ENCODE measurements at regions not wholly inside any gene's neighbourhood (a gene's known extent, or its start where the extent isn't known, plus 50 kb on each side); places are given as distances from the start of the nearest gene placed in this dataset.
"Not testable (repeated sequence)": the region's sequence is repeated elsewhere in the genome, so short reads cannot be mapped to it uniquely, and the experiment has no call there.

DNA sequence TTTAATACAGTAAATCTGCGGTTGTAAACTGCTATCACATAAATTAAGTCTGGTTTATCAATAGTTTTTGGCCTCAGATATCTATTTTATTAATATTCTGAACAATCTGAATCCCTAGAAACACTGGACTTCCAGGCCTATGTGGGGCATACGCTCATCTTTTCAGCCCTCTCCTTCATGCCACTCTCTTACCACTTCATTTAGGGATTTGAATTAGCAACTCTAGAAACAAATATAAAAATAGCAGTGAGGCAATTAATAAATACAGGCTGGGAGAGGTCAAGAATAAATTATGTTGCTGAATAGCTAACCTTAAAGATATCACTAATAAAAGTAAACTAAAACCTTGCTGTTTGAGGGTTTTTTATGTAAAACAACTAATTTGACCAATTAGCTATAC is 480.3 kb upstream of the CD180 start:
- no peak for DNase-seq

DNA sequence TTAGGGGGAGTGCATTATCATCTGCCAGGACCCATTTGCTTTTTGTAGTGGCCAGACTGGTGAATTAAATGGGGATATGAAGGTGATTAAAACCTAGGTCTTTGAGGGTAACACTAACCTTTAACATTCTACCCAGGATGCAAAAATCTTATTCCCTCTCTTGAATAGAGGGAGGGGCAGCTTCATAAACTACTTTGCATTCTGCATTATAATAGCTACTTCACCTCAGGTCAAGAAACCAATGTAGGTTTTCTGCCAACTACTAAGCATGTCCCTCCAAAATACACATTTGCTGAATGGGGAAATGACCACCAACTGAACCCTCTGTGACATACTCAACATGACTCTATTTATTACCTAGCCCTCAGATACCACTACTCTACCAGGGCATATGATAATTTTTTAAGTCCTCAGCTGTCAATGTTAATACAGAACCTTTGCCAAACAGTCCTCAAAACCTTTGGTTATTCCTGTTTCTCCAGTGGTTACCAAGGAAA is 477.6 kb upstream of the CD180 start:
- DNase-seq = no peak

DNA sequence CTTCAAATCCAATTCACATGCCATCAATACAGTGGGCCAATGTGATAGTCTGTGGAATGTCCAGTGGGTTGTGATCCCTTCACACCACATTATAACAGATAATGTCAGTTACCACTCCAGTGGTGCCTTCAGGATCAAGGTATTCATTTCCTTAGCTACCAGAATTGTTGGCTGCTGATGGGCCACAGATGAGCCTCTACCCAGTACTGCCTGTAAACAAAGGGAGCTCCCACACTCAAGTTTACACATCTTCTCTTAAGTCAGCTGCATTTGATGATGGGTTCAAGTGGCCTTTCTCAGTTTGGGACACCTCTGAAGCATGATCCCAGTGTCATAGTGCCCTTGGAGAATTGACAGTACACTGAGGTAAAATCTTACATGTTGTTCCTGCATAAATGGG is 477.0 kb upstream of the CD180 start:
- DNase-seq = no peak

DNA sequence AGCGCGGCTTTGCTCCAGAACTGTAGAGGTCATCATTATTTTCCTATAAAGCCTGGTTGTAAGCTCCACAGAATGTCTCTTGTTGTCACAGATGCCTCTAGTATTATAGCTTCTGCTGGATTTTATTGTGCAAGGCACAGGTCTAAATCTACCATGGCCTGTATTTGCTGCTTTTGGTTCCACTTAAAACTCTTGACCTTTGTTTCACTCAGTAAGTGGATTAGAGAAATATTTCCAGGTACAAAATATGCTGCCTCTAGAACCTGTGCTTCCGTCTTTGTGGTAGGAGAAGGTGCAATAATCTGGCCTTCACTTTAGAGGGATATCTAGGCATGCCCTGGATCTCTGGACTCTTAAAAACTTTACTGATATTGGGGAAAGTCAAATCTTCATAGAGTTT is 476.6 kb upstream of the CD180 start:
- DNase-seq = no peak

DNA sequence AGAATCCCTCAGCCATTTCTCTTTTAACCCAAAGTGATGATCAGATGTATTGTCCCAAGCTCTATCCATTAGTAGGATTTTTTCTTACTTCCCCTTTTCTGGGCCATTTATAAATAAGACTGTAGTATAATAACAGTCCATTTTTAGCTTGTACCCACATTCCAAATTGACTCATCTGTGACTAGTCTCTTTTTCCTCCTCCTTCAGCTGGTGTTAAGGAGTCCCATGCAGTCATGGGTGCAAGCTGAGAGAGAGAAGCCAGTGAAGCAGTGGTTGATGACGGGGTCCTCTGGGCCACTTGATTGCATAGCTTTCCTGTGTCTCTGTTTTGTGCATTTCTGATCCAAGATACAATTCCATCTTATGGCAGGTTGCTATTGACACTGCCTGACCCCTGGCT is 476.0 kb upstream of the CD180 start:
- DNase-seq = no peak

DNA sequence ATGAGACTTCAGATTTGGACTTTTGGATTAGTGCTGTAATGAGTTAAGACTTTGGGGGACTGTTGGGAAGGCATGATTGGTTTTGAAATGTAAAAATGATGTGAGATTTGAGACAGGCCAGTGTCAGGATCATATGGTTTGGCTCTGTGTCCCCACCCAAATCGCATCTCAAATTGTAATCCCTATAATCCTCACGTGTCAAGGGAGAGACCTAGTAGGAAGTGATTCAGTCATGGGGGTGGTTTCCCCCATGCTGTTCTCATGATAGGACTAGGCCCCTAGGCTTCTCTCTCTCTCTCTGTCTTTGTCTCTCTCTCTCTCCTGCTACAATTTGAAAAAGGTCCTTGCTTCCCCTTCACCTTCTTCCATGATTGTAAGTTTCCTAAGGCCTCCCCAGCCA is 473.3 kb upstream of the CD180 start:
- DNase-seq = no peak

DNA sequence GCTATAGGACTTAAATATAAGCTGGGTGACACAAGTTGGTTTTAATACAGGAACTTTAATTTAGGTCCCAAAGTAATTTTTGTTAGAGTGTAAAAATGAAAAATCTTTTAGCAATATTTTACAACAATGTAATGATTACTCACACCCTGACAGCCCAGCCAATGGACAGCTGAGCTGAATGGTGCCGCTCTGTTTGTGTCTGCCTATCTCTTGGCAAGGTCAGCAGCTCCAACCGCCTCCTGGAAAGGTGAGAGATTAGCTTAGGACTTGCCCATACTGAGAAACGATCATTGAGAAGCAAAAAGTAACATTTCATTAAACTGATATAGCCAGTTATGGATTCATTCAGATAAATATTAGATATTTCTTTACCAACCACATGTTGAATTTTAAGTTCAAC is 463.6 kb upstream of the CD180 start:
- DNase-seq = no peak

DNA sequence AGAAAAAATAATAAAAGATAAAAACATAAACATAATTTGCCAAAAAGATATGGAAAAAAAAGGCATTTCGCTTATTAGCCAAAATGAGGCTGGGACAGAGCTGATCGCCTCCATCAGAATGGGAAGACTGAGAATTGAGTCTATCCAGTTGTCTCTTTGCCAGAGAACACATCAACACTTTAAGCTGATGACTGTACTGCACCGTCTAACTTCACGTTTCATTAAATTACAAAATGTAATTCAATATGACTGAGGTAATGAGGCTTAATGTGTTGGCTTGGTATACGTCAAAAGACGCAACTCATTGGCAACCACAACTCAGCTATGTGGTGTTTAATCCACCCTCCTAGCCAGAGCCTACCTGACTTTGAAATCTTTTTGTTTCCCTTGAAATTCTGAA is 462.7 kb upstream of the CD180 start:
- no peak for DNase-seq

DNA sequence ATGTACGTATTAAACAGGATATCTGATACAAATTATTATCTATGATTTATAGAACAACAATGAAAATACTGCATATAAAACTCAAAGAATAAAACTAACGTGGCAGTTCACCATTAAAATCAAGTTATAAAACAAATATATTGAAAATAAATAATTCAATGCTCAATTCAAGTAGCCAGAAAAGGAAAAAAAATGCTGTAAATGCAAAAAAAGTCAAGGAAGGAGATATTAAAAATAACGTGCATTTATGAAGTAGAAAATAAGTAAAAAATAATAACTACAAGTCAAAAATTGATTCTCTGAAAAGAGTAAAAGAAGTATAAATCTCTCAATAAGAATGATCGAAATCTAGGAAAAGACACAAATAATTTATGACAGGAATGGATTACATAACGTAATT is 460.5 kb upstream of the CD180 start:
- no peak for DNase-seq

DNA sequence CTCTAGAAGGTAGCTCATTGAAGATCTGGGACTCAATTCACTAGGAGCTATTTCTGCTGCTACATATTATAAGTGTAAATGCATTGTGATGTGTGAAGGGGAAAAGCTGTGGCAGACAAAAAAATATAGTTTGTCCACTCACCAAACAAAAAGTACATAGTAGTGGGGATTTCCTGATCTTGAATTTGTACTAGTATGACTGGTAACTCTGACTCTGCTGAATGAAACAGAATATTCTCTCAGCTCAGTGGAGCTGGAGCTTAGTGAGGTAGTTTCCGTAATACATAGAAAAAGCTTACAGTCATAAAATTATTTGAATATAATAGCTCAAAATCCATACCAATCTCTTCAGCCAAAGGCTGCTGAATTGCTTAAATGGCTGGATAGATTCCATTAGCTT is 455.6 kb upstream of the CD180 start:
- no peak for DNase-seq

DNA sequence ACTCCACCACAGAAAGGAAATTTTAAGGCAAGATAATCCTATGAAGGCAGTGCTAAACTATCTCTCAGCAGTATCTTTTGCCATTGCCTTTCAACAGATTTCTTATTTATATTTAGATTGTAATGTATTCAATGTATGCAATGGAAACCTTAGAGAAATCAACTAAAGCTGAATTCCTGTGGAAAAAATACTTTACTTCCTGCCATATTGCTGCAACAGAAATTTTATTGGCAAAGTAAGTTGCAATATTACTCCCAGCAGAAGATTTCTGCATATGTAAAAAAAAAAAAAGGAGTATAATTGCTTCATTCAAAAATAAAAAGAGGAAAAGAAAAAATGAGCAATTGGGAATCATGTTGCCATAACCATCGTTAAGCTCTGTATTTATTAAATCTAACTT is 454.6 kb upstream of the CD180 start:
- DNase-seq = no peak

DNA sequence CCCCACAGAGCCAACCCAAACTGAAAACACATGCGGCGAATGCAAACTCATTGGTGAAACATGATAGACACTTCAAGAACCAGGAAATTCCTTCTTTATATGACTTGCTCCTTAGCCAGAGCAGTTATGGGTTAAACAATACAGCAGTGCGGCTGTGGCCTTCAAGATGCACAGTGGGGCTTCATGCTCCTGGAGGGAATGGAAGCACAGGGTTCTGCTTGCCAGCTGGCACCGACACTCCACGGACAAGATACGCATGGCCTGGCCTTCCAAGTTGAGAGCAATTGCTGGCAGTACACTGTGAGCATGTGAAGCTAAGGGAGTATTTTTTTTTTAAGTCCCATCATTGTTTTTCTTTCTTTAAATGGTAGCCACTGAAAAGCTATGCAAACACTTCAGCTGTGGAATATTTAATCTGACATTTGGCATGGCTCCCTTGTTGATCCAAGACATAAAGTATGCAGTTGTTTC is 451.6 kb upstream of the CD180 start:
- DNase-seq = no peak

DNA sequence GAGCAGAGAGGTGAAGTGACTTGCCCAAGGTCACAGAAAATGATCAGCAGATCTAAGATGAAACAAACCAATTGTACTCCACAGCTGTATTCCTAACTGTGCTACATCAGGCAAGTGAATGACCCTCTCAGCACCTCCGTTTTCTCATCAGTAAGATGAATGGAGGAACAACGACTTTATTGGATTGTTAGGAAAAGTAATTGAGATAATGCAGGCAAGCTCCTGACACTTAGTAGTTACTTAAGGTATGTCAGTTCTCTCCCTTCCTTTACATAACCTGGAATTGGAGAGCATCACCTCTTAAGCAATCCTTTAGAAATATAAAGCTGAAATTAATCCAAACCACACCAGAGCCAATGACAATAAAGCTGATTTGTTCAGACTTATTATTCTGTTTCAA is 451.2 kb upstream of the CD180 start:
- DNase-seq = no peak

DNA sequence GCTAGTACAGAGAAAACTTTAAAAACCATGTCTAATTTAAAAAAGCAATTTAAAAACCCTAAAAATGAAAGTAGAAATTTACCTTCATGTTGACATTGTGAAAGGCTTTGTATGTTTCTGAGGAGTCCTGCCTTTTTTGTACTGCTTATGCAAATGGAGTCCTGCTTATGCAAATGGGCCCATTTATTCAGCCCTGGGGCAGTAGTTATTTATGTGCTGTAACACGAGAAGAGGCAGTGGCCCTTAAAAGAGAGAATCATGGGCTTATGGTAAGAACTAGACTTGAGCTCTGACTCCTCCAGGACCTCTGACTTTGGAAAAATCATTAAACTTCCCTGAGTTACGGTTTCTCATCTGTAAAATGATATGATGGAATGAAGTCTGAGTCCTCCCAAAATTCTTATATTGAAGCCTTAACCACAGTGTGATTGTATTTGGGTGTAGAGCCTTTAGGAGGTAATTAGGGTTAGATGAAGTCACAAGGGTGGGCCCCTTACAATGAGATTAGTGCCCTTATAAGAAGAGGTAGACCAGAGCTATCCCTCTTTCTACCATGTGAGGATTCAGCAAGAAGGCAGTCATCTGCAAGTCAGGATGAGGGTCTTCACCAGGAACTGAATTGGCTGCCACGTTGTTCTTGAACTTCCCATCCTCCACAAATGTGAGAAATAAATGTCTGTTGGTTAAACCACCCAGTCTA is 447.8 kb upstream of the CD180 start:
- DNase-seq = no peak

DNA sequence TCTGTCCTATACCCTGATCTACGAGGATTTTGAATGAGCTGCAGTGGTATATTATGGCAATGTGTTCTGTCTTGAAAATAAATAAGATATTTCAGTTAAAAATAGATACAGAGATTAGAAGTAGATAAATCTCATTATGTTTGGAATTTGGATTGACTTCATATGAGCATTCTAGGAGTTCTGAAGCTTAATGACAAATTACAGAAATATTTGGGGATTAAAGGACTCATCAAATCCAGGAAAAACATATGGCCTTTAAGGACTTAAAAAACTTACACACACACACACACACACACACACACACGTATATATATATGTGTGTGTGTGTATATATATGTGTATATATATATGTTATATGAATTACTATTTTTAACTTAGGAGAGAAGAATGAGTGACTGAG is 446.9 kb upstream of the CD180 start:
- no peak for DNase-seq

DNA sequence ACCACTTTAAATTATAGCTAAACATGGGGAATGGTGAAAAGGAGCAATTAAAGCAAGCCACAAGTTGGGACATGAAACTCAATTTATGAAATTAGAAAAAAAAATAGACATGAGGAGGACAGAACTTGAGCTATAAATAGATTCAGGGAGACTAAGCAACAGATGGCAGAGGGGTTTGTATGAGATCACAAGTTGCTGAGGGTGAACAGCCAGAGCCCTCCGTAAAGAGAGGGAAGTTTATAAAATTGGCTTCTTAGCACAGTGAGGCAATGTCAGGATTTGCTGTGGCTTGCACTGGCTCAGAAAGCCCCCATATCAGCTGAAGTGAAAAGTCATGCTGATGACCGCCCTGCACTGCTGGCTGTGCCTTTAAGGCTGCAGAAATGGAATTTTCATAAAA is 443.4 kb upstream of the CD180 start:
- DNase-seq = no peak

DNA sequence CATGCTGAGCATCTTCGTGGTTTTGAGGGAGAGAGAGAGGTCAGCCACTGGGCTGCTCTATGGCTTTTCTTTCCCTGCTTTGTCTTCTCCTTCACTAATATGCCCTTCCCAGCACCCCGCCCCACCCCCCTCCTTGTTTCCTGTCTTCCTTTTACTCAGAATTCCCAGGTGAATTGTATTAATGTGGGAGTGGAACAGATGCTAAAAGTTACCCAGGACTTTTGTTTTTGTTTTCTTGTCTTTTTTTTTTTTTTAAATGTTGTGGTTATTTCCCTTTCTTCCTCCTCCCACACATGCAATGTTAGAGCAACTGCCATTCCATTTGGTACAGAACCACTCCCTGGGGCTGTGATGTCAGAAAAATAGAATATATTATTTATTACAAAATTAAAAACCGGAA is 442.7 kb upstream of the CD180 start:
- DNase-seq = no peak

DNA sequence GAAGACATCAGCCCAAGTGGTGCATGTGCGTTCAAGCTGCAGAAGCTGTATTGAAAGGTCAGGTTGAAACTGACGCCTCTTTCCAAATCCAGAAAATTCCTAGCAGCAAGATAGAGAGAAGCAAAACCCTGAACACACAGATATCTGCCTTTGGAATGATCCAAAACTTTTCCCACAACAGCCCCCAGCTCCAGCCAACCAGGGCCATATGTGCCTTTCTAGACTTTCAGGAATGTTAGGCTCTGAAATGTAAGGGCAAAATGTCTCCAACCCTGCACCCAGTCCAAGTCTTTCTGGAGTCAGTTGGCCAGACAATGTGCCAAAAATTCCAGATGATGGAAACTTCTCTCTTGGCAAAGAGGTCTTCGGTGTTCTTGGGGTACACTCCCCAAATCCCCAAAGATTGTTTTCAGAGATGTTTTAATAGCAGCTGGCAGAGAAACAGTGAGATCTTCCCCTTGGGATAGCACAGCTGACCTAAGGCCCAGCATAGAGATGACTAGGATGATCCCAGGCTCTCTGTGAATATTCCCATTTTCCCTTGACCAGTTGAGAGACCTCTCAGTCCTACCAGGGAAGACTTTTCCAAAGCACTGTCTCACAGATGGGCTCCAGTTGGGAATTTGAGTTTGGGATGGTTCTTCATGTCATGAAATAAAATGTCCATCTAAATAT is 440.4 kb upstream of the CD180 start:
- DNase-seq = no peak

DNA sequence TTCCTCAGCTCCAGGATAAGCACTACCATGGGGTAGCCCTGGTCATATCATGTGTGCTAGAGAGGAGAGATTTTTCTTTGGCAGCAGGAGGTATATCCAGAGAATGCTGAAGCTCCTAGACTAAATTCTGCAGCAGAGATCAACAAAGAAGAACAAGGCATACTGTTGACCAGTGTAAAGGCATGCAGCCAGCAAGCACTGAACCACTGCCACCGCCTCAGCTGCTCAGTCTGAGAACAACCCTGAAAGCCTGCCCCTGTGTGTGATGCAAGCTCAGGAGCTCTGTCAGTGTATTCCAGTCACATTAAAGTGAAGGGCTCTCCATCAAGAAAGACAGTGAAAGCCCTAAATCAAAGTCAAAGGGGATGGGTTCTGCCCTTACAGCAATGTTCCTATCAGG is 439.5 kb upstream of the CD180 start:
- no peak for DNase-seq

DNA sequence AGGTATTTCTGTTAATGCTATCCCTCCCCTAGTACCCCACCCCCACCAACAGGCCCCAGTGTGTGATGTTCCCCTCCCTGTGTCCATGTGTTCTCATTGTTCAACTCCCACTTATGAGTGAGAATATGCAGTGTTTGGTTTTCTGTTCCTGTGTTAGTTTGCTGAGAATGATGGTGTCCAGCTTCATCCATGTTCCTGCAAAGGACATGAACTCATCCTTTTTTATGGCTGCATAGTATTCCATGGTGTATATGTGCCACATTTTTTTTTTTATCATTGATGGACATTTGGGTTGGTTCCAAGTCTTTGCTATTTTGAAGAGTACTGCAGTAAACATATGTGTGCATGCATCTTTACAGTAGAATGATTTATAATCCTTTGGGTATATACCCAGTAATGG is 430.5 kb upstream of the CD180 start:
- not testable (repeated sequence) for DNase-seq

DNA sequence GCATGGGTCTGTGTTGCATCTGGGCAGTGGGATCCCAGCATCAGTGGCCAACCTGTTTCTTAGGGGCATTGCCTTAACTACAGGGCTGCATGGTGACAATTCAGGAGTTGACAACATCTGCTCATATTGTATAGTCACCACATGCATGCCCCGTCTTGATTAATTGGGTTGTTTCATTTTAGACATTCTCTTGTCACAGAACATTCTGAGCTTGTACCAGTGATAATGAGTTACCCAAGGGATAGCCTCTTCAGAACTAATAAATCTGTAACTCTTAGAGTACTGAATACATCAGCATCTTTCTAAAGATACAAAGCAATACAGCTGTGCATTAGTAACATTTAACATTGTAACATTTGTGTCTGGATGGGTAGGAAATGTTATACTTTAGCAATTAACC is 426.5 kb upstream of the CD180 start:
- no peak for DNase-seq

DNA sequence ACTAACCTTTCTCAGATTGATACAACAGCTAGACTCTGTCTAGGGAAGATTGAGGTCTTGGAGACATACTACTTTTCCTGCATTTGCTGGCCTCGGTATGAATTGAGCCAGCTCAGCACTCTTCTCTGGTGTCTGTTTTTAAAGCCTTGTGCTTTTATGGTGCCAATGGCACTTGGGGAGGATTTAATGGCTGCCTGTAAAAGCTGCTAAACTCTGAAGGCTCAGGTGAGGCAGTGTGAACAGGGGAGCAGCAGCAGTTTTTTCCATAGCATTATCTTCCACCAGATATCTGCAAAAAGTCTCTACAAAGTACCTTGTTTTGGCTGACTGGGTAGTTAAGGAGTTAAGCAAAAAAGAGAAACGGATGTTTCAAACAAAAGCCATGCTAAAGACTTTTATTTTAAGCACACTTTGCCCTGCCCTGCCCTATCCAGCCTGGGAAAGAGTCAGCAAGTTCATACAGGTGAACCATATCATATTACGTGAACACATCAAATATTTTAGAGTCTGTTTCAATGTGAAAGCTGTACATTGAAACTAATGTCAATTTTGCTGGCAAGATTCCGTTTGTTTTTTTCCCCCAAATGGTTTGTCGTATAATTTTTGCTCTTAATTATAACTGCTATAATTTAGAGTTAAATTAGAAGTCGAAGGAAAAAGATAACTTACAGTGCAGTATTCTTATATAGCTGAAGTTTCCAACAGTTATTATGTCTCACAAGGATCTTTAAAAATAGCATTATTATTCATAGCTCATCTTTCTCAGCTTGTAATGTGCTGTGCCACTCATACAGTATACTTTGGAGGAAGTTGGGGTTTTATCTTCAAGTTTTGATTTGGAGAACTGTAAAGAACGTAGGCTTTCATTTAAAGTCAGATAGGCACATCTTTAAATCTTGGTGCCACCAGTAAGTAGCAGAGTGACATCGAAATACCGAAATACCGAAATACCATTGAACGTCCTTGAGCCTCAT is 424.1 kb upstream of the CD180 start:
- no peak for DNase-seq

DNA sequence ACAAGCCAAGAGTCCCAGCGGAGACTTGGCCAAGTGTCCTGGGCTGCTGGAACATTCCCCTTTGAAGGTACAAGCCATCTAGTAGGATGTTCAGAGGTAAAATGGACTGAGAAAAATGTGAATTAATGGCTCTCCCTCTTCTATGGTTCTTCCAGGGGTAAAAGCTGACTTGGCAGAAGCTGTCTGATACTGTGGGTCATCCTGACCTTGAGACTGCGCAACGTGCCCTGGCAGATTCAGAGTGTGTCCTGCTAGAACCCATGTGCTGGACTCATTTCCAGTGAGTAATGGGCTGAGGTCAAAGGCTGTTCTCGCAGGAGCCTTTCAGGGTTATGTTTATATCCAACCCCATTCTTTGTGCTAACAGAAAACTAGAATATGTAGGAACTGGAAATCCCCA is 423.0 kb upstream of the CD180 start:
- DNase-seq = no peak

DNA sequence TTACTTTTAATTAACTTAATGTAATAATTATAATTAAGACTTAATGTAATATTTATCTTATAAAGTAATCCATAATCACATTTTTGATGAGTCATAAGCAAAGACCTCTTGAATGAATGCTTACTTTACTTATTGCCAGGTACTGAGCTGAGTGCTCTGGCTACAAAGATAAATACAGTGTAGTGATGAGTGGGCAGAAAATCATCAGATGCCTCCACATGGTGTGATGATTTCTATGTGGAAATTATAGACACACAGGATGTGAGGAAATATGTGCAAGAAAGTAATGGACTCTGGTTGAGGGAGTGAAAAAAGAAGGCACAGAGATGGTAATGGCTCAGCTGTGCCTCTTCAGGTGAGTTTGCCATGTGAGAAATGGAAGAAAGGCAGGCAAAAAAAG is 422.6 kb upstream of the CD180 start:
- no peak for DNase-seq

All from CD4-positive, alpha-beta T cell treated with Interleukin-10 for 1 hour (primary cell).